ENCODE measurements at regions not wholly inside any gene's neighbourhood (a gene's known extent, or its start where the extent isn't known, plus 50 kb on each side); places are given as distances from the start of the nearest gene placed in this dataset.

DNA sequence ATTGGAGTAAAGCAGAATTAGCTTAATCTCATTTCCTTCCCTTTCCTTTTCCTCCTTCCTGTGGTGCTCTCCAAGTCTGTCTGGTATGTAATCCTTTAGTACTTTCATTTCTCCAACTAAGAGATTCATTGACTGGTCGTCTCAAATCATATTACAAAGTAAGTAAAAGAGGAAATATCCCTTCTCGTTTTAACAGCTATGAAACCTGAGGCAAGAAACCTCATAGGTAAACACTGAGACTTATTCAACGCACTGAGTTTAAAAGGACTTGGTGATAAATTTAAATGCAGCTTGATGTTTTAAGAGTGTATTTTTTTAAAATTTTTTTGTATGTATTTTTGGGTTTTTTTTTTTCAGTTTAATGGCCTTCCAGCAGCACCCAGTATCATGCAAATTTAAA is 117.2 kb upstream of the LRRC3B start:
- CTCF ChIA-PET (ENCODE audit: partially characterized antibody): interaction anchor here (0.7 kb wide), 1 partner anchor 327 kb away, joined by 5 read pairs; no protein-coding TSS in a partner anchor

More for the DNA sequence above, 117.2 kb upstream of the LRRC3B start:
- H3K36me3 ChIP-seq (ENCODE audit: control insufficient read depth in 2 of 4, insufficient read depth in 4 of 4, low read length in 3 of 4): no peaks in the 10 kb centered on the region
- H3K27ac ChIP-seq (ENCODE audit: low read depth, low read length): no peak overlapping the region
- H3K9me3 ChIP-seq (ENCODE audit: insufficient read depth in 2 of 2, low read depth in 1 of 2, low read length in 1 of 2): no peaks in the 10 kb centered on the region
- H2BK20ac ChIP-seq (ENCODE audit: low read length): no peak overlapping the region
- no peaks in the 10 kb centered on the region for H3K79me2 ChIP-seq (ENCODE audit: control insufficient read depth in 1 of 2, insufficient read depth in 2 of 2, low read length in 2 of 2)
- no peak for TF ChIP-seq RXRA (IDR thresholded peaks at IDR 0.05; ENCODE audit: insufficient read depth, low read depth, low read length)
- no peak for TF ChIP-seq SP4 (IDR thresholded peaks at IDR 0.05; ENCODE audit: low read length)
- TF ChIP-seq YY1 (IDR thresholded peaks at IDR 0.05; ENCODE audit: low read depth, low read length): no peak
- no peak for TF ChIP-seq SRF (IDR thresholded peaks at IDR 0.05; ENCODE audit: low read depth, low read length)
- no peak for TF ChIP-seq JUN (IDR thresholded peaks at IDR 0.05; ENCODE audit: low read depth, low read length)
- TF ChIP-seq POLR2A (IDR thresholded peaks at IDR 0.05; ENCODE audit: control extremely low read depth in 1 of 2, low read depth in 2 of 2, low read length in 2 of 2): no peak
- no peak for TF ChIP-seq CBX5 (IDR thresholded peaks at IDR 0.05; ENCODE audit: low read depth, low read length)
- no peak for TF ChIP-seq NRF1 (IDR thresholded peaks at IDR 0.05; ENCODE audit: low read depth, low read length)
- 85% methylated on average over 3 of the region's 3 CpGs; no CpG with 5 or more reads in 1 of the 2 experiments for WGBS, 2 experiments (ENCODE audit: extremely low coverage in 1 of 2, insufficient coverage in 1 of 2, insufficient read length in 1 of 2, insufficient replicate concordance in 2 of 2, low coverage in 1 of 2, low lambda C conversion rate in 2 of 2, missing lambda C conversion rate in 1 of 2)
- H2BK5ac ChIP-seq (ENCODE audit: low read depth, low read length): no peak overlapping the region
- H3K4me3 ChIP-seq (ENCODE audit: extremely low read depth in 1 of 4, insufficient read depth in 2 of 4, low read depth in 3 of 4, low read length in 4 of 4): no peak overlapping the region
- no peak overlapping the region for H3K18ac ChIP-seq (ENCODE audit: extremely low read depth, low read length)
- no peak overlapping the region for H2BK15ac ChIP-seq (ENCODE audit: low read length)
- no peaks in the 10 kb centered on the region for H4K20me1 ChIP-seq (replicated peaks in 1 of 2; ENCODE audit: control insufficient read depth in 1 of 2, insufficient read depth in 2 of 2, low read length in 2 of 2)
- FAIRE-seq: no peak
- no peak overlapping the region for H3K56ac ChIP-seq (replicated peaks; ENCODE audit: insufficient read length, low read depth, low read length)
- POLR2A ChIA-PET (ENCODE audit: partially characterized antibody): no interaction called here
- H3K14ac ChIP-seq (ENCODE audit: insufficient read length): no peak overlapping the region
- DNase-seq (ENCODE audit: low read depth in 1 of 2, low spot score in 2 of 2): no peak
- H4K8ac ChIP-seq (ENCODE audit: extremely low read depth, insufficient read depth, low read length): no peak overlapping the region
- H3K4me2 ChIP-seq (ENCODE audit: insufficient read depth in 1 of 2, low read depth in 2 of 2, low read length in 2 of 2): no peak overlapping the region
- no peaks in the 10 kb centered on the region for H3K27me3 ChIP-seq (replicated peaks in 1 of 4; ENCODE audit: control insufficient read depth in 3 of 4, extremely low read depth in 1 of 4, insufficient read depth in 3 of 4, low read length in 3 of 4)
- H4K5ac ChIP-seq (ENCODE audit: insufficient read length, low read depth, low read length): no peak overlapping the region
- no peak overlapping the region for H3K23ac ChIP-seq (ENCODE audit: insufficient read length)
- no peak overlapping the region for H2BK12ac ChIP-seq (ENCODE audit: low read depth, low read length)
- H3K4ac ChIP-seq (replicated peaks; ENCODE audit: insufficient read length, low read depth, low read length): no peak overlapping the region
- no peaks in the 10 kb centered on the region for H3K23me2 ChIP-seq (ENCODE audit: low read depth, low read length)
- no peaks in the 10 kb centered on the region for H3K4me1 ChIP-seq (replicated peaks in 1 of 4; ENCODE audit: control insufficient read depth in 3 of 4, insufficient read depth in 4 of 4, low read length in 3 of 4)
- no peak overlapping the region for H3K9ac ChIP-seq (replicated peaks in 1 of 4; ENCODE audit: extremely low read depth in 1 of 4, low read depth in 3 of 4, low read length in 3 of 4)
- H2AFZ ChIP-seq (ENCODE audit: low read length): no peak overlapping the region
- H2BK120ac ChIP-seq (replicated peaks; ENCODE audit: low read depth, low read length): no peak overlapping the region
- H4K91ac ChIP-seq (replicated peaks; ENCODE audit: insufficient read length, low read length): no peak overlapping the region
- H3K79me1 ChIP-seq (ENCODE audit: low read depth, low read length): no peaks in the 10 kb centered on the region
- H2AK5ac ChIP-seq (ENCODE audit: low read depth, low read length): no peak overlapping the region
